T-cell (primary cell): ENCODE measurements at regions not wholly inside any gene's neighbourhood (a gene's known extent, or its start where the extent isn't known, plus 50 kb on each side); places are given as distances from the start of the nearest gene placed in this dataset.
"Not testable (repeated sequence)": the region's sequence is repeated elsewhere in the genome, so short reads cannot be mapped to it uniquely, and the experiment has no call there.

Source experiments
- ATAC-seq, 4 experiments: fragments of 200-7000 bp in 3 of 4; fragments of 150-1000 bp in 1 of 4; cut with Tn5 transposase; replicated peaks in 1 of 4; 1 replicate in 3 of 4; 2 replicates in 1 of 4; pipeline ENCODE4 v1.10.0; 2021; ENCODE audit warnings: moderate library complexity in 3 of 4, mild to moderate bottlenecking in 2 of 4, moderate number of reproducible peaks in 1 of 4
- CTCF ChIA-PET, 2 donors: fragments of 300-600 bp; sonication (Branson Sonifier 250); formaldehyde crosslinking; loops; one replicate each; lab custom pipeline; 2022; ENCODE audit warnings: antibody characterized with exemption in 2 of 2; lab: Charles Lee
- POLR2A ChIA-PET, 2 donors: fragments of 300-600 bp; sonication (Branson Sonifier 250); formaldehyde crosslinking; loops; one replicate each; lab custom pipeline; 2022; ENCODE audit warnings: antibody characterized with exemption in 2 of 2; lab: Charles Lee
- DNase-seq, 35 experiments: peaks; one replicate each; pipeline versions ENCODE4 v3.0.0 to v3.0.0-alpha.2; 2013 to 2023
- H3K27ac ChIP-seq: one replicate; pipeline ENCODE4 v1.5.1; 2013; ENCODE audit warnings: low read length
- H3K27me3 ChIP-seq, 2 experiments: replicated peaks in 1 of 2; 1 replicate in 1 of 2; 2 replicates in 1 of 2; pipeline versions ENCODE4 v1.6.1 to v1.7.0; 2013; ENCODE audit warnings: low read length in 1 of 2, mixed read lengths in 1 of 2; ENCODE audit not compliant: control insufficient read depth in 2 of 2, insufficient read depth in 2 of 2; ENCODE audit errors: extremely low read depth in 1 of 2
- H3K36me3 ChIP-seq, 2 donors: 1 replicate in 1 of 2; 2 replicates in 1 of 2; pipeline versions ENCODE4 v1.6.1 to v1.7.0; 2013; ENCODE audit warnings: low read length in 1 of 2; ENCODE audit not compliant: control insufficient read depth in 2 of 2, insufficient read depth in 1 of 2; ENCODE audit errors: extremely low read depth in 1 of 2
- H3K4me1 ChIP-seq, 2 experiments: 1 replicate in 1 of 2; 2 replicates in 1 of 2; pipeline versions ENCODE4 v1.6.1 to v1.7.0; 2013; ENCODE audit warnings: low read length in 2 of 2, mixed read lengths in 1 of 2; ENCODE audit not compliant: insufficient read depth in 2 of 2, control insufficient read depth in 1 of 2; ENCODE audit errors: extremely low read depth in 1 of 2
- H3K4me3 ChIP-seq, 2 donors: 1 replicate in 1 of 2; 2 replicates in 1 of 2; pipeline versions ENCODE4 v1.5.1 to v1.7.0; 2013; ENCODE audit warnings: mild to moderate bottlenecking in 2 of 2, low read length in 1 of 2, moderate library complexity in 1 of 2; ENCODE audit not compliant: control insufficient read depth in 1 of 2; ENCODE audit errors: extremely low read depth in 1 of 2
- H3K9me3 ChIP-seq: 2 replicates; pipeline ENCODE4 v1.7.0; 2013
- H3K27ac Mint-ChIP-seq, 2 donors: one replicate each; pipeline ENCODE4 v1.8.0; 2020 to 2021; ENCODE audit warnings: mild to moderate bottlenecking in 2 of 2, mixed read lengths in 2 of 2
- H3K27me3 Mint-ChIP-seq, 2 donors: one replicate each; pipeline ENCODE4 v1.8.0; 2021 to 2022; ENCODE audit warnings: mixed read lengths in 2 of 2
- H3K36me3 Mint-ChIP-seq: one replicate; pipeline ENCODE4 v1.8.0; 2021; ENCODE audit warnings: mixed read lengths
- H3K4me1 Mint-ChIP-seq, 3 donors: one replicate each; pipeline ENCODE4 v1.8.0; 2020 to 2022; ENCODE audit warnings: mixed read lengths in 3 of 3, mild to moderate bottlenecking in 1 of 3
- H3K4me3 Mint-ChIP-seq, 3 donors: one replicate each; pipeline ENCODE4 v1.8.0; 2020 to 2022; ENCODE audit warnings: mild to moderate bottlenecking in 3 of 3, mixed read lengths in 3 of 3, moderate library complexity in 3 of 3
- H3K9me3 Mint-ChIP-seq, 3 donors: one replicate each; pipeline ENCODE4 v1.8.0; 2020 to 2022; ENCODE audit warnings: mixed read lengths in 3 of 3
- WGBS: methylation state at CpG from one replicate; pipeline ENCODE4 v1.1.5; 2013; ENCODE audit warnings: missing lambda C conversion rate; ENCODE audit not compliant: insufficient coverage; 5-methylcytosine and 5-hydroxymethylcytosine counted together

- ATAC-seq = no peak
- ChIA-PET POLR2A (no interaction called here), CTCF (no interaction called here)
- H3K4me1 Mint-ChIP-seq = no peaks in the 10 kb centered on the region
- peaks cover 6 to 28% (median 8%) of the 10 kb centered on the region in 3 donors for H3K9me3 Mint-ChIP-seq
- peaks cover 0 to 17% of the 10 kb centered on the region in 2 experiments for H3K27me3 ChIP-seq
- peaks cover 0 to 11% of the 10 kb centered on the region in 2 donors for H3K27me3 Mint-ChIP-seq
- H3K36me3 Mint-ChIP-seq = no peaks in the 10 kb centered on the region
- no peaks in the 10 kb centered on the region for H3K4me1 ChIP-seq
- H3K27ac ChIP-seq = no peak overlapping the region
- H3K9me3 ChIP-seq = no peaks in the 10 kb centered on the region
- H3K27ac Mint-ChIP-seq = no peak overlapping the region
- H3K36me3 ChIP-seq = no peaks in the 10 kb centered on the region
- H3K4me3 Mint-ChIP-seq = no peak overlapping the region
- 78% methylated on average over 18 of the region's 21 CpGs for WGBS
- no peak for DNase-seq
- H3K4me3 ChIP-seq = no peak overlapping the region
Measured at GRCh38 chr14:105919458-105920150, 393.2 kb downstream of the TMEM121 start.

GRCh38 chr14:105920151-105920700 is 393.8 kb downstream of the TMEM121 start:
- peaks cover 0 to 17% of the 10 kb centered on the region in 2 experiments for H3K27me3 ChIP-seq
- H3K4me3 Mint-ChIP-seq, H3K36me3 ChIP-seq, DNase-seq, H3K27ac ChIP-seq, H3K4me1 Mint-ChIP-seq, CTCF ChIA-PET, H3K4me3 ChIP-seq, H3K27ac Mint-ChIP-seq, H3K36me3 Mint-ChIP-seq, POLR2A ChIA-PET, ATAC-seq, H3K9me3 ChIP-seq, H3K4me1 ChIP-seq: not testable (repeated sequence)
- peaks cover 3 to 11% of the 10 kb centered on the region in 2 donors for H3K27me3 Mint-ChIP-seq
- H3K9me3 Mint-ChIP-seq = peaks cover 6 to 28% (median 8%) of the 10 kb centered on the region in 3 donors
- 82% methylated on average over 9 of the region's 11 CpGs for WGBS

- H3K27me3 ChIP-seq = peaks cover 0 to 18% of the 10 kb centered on the region in 2 experiments
- H3K36me3 ChIP-seq, ATAC-seq, H3K4me1 Mint-ChIP-seq, H3K4me1 ChIP-seq, H3K36me3 Mint-ChIP-seq, H3K4me3 ChIP-seq, DNase-seq, H3K27ac ChIP-seq, H3K27ac Mint-ChIP-seq, CTCF ChIA-PET, H3K4me3 Mint-ChIP-seq, H3K9me3 ChIP-seq, POLR2A ChIA-PET: not testable (repeated sequence)
- WGBS = 88% methylated on average over 20 of the region's 24 CpGs
- Mint-ChIP-seq H3K27me3 (peaks cover 3 to 11% of the 10 kb centered on the region in 2 donors), H3K9me3 (peaks cover 2 to 21% (median 8%) of the 10 kb centered on the region in 3 donors)
Measured at GRCh38 chr14:105920803-105921755, 394.7 kb downstream of the TMEM121 start.

GRCh38 chr14:105921781-105922180 is 395.4 kb downstream of the TMEM121 start:
- 90% methylated on average over 3 of the region's 4 CpGs for WGBS
- H3K4me1 Mint-ChIP-seq, CTCF ChIA-PET, ATAC-seq, POLR2A ChIA-PET, H3K4me3 ChIP-seq, H3K4me1 ChIP-seq, H3K36me3 ChIP-seq, H3K9me3 ChIP-seq, H3K27ac ChIP-seq, DNase-seq, H3K36me3 Mint-ChIP-seq, H3K4me3 Mint-ChIP-seq, H3K27ac Mint-ChIP-seq: not testable (repeated sequence)
- peaks cover 3 to 11% of the 10 kb centered on the region in 2 donors for H3K27me3 Mint-ChIP-seq
- peaks cover 2 to 14% (median 8%) of the 10 kb centered on the region in 3 donors for H3K9me3 Mint-ChIP-seq
- H3K27me3 ChIP-seq = peaks cover 0 to 19% of the 10 kb centered on the region in 2 experiments

- CTCF ChIA-PET, H3K4me3 ChIP-seq, H3K27ac Mint-ChIP-seq, H3K4me1 ChIP-seq, H3K36me3 ChIP-seq, H3K27ac ChIP-seq, H3K4me3 Mint-ChIP-seq, H3K4me1 Mint-ChIP-seq, DNase-seq, POLR2A ChIA-PET, H3K36me3 Mint-ChIP-seq, H3K9me3 ChIP-seq, ATAC-seq: not testable (repeated sequence)
- Mint-ChIP-seq H3K9me3 (peaks cover 2 to 12% (median 8%) of the 10 kb centered on the region in 3 donors), H3K27me3 (peaks cover 8 to 13% of the 10 kb centered on the region in 2 donors)
- H3K27me3 ChIP-seq = peaks cover 0 to 24% of the 10 kb centered on the region in 2 experiments
- WGBS = 57% methylated on average over 1 of the region's 1 CpG
Measured at GRCh38 chr14:105923520-105924191, 397.3 kb downstream of the TMEM121 start.
